Glomerular visceral epithelial cell (primary cell): ENCODE measurements at regions not wholly inside any gene's neighbourhood (a gene's known extent, or its start where the extent isn't known, plus 50 kb on each side); places are given as distances from the start of the nearest gene placed in this dataset.
"Not testable (repeated sequence)": the region's sequence is repeated elsewhere in the genome, so short reads cannot be mapped to it uniquely, and the experiment has no call there.

Experiments used
- DNase-seq: peaks from one replicate; pipeline ENCODE4 v3.0.0-alpha.2; 2016; ENCODE audit errors: extremely low spot score

DNA sequence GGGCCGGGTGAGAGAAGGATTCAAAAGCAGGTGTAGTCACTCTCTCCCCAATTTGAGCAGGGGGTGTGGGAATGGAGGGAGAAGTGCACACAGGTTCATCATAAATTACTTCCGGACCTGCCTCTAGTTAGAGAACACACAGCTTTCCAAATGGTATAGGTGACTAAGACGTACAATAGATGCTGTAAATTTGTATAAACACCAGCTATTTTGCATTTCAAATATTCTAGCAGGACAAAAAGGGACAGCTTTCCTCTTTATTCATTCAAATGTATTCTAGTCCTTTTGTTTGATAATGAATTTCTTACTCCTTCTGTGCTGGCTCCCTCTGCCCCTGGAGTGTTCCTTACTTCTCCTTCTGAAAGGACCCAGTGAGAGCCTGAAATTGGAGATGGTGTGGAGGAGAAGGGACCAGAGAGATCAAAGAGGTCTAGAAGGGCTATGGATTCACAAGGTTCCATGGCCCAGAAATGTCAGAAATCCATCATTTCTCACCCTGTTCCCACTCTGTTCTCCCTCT lies 53.2 kb upstream of the SH3BP4 start:
- DNase-seq: no peak

GRCh38 chr2:234888442-234888841 lies 63.4 kb upstream of the SH3BP4 start:
- DNase-seq: not testable (repeated sequence)

- no peak for DNase-seq
Measured at GRCh38 chr2:234887195-234887594, 64.6 kb upstream of the SH3BP4 start.

DNA sequence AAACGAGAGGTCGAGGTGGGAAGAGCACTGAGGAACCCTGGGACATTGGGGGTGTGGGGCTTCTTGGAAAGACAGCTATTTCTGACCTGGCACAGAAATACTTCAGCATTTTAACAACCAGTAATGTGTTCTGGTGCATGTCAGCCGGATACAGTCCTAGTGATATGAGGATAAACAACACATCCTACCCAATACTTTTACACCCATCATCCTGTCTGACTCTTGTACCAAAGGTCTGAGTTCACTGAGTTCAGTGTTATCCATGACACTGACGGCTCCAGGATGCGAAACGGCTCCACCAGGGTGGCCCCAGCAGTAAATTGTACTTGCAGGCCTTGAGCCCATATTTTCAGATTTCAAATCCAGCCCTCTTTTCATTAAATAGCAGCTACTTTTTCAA lies 65.9 kb upstream of the SH3BP4 start:
- no peak for DNase-seq

- no peak for DNase-seq
Measured at GRCh38 chr2:234885118-234885517, 66.7 kb upstream of the SH3BP4 start.

DNA sequence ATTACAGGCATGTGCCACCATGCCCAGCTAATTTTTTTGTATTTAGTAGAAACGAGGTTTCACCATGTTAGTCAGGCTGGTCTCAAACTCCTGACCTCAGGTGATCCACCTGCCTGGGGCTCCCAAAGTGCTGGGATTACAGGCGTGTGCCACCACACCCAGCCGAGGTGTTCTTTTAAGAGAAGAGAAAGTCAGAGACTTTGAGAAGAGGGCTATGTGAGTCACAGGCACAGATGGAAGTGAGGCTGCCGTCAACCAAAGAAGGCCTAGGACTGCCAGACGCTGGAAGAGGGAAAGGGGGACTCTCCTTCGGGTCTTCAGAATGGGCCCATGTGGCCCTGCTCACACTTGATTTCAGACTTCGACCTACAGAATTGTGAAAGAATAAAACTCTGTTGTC lies 67.2 kb upstream of the SH3BP4 start:
- no peak for DNase-seq

DNA sequence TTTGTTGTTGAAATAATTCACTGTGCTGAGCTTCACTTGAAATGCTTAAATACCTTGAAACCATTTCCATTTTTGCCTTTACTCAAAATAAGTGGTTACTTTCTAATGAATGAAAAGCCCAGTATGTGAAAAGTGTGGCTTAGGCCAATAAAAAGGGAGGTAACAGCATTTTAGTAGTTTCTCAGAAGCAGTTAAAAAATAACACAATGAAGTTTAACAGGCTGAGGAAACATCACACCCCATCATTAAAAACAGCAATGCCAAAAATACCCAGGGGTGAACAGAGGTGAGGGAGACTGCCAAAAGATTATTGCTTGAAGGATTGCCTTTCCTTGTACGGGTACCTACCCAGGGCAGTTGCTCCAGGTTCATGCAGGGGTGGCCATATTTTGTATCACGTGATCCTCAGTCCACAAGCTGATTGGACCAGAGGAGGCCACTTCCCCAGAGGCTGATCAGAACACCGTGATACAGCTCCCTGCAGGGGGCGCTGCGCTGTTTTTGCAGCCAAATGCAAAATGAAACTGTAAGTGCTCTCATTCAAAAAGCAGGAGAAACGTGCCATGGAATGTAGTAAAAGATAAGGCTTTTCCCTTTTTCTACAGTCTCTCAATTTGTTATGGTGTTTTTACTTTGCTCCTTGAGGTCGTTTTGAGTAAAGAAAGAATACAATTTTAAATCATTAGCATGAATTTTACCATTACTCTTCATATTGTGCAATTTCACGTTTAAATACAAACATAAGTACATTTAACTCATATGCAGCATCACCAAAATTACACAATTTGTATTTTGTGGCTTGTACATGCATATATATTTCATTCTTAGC lies 70.2 kb upstream of the SH3BP4 start:
- DNase-seq: peak; percentile 91

- DNase-seq: peak; percentile 94
Measured at GRCh38 chr2:234880551-234881211, 71.1 kb upstream of the SH3BP4 start.

GRCh38 chr2:234879671-234880455 lies 72.0 kb upstream of the SH3BP4 start:
- DNase-seq: peak; percentile 81

DNA sequence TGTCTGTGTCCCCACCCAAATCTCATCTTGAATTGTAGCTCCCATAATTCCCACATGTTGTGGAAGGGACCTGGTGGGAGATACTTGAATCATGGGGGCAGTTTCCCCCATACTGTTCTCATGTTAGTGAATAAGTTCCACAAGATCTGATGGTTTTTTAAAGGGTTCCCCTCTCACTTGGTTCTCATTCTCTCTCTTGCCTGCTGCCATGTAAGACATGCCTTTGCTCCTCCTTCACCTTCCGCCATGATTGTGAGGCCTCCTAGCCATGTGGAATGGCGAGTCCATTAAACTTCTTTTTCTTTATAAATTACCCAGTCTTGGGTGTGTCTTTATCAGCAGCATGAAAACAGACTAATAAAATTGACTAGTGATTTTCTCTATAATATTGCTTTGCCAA lies 75.2 kb upstream of the SH3BP4 start:
- DNase-seq: not testable (repeated sequence)

GRCh38 chr2:234874347-234875046 lies 77.3 kb upstream of the SH3BP4 start:
- no peak for DNase-seq

- no peak for DNase-seq
Measured at GRCh38 chr2:234873828-234874173, 78.0 kb upstream of the SH3BP4 start.

DNA sequence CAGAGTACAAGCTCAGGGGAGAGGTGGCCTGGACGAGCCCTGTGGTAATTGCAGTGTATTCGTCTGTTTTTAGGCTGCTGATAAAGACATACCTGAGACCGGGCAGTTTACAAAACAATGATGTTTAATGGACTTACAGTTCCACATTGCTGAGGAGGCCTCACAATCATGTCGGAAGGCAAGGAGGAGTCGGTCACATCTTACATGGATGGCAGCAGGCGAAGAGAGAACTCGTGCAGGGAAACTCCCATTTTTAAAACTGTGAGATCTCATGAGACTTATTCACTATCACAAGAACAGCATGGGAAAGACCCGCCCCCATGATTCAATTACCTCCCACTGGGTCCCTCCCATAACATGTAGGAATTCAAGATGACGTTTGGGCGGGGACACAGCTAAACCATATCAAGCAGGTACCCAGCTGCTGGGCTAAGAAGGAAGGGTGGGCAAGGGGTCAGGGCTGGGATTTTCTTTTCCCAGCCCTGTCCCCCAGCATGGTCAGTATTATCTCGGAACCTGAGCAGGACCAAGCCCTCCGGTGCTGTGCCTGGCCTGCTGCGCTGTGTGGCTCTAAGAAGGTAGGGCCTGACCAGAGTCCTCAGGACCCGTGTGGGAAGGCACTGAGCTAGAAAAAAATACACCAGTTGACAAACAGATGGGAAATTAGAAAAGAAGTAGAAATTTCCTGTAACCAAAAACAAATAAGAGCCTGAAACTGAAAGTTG lies 78.6 kb upstream of the SH3BP4 start:
- no peak for DNase-seq

DNA sequence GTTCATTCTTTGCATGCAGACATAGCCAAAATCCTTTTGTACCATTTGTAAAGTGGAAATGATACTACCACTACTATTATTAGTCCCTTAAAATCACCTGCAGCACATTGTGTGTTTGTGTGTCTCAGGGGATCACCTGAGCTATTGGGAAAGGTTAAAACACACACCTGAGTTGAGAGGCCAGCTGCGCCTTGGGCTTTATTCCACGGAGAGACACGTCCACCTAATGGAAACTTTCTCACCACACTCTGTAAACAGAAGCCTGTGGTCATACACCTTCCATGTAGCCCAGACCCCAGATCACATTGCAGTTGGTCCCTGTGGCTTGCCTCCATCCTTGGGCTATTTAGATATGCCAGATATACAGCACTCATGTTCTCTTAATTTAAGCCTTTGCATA lies 81.8 kb upstream of the SH3BP4 start:
- DNase-seq: no peak

- DNase-seq: no peak
Measured at GRCh38 chr2:234869164-234869563, 82.7 kb upstream of the SH3BP4 start.

DNA sequence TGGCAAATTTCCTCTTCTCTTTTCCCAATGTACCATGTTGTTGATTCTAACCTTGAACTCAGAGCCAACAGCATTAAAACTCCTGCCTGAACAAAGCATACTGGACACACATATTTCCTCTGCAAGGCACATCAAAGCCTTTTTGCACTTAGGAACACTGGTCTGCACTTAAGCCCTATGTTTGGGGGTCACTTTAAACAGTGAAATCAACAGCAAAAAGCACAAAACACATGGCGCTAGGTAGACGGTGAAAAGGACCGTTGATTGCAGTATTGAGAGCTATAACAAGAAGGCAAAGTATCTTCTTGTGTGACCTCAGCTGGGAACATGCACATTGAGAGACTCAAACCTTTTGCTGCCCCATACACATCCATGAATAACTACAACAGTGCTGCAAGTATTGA lies 83.9 kb upstream of the SH3BP4 start:
- no peak for DNase-seq

- no peak for DNase-seq
Measured at GRCh38 chr2:234865586-234865985, 86.2 kb upstream of the SH3BP4 start.

DNA sequence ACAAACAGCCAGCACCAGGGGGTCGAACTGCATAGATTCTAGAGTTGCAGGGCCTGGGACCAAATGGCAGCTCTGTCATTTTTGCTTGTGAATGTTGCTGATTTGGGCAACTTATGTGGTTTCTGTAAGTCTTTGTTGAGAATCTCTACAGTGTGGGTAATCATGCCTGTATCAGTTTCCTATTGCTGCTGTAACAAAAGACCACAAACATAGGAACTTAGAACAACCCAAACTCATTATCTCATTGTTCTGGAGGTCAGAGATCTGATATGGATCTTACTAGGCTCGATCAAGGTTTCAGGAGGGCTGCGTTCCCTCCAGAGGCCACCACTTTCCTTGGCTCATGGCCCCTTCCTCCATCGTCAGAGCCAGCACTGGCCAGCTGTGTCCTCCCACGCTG lies 86.8 kb upstream of the SH3BP4 start:
- no peak for DNase-seq

- DNase-seq: no peak
Measured at GRCh38 chr2:234864506-234864905, 87.3 kb upstream of the SH3BP4 start.

- peak; percentile 43 for DNase-seq
Measured at GRCh38 chr2:234863043-234863934, 88.5 kb upstream of the SH3BP4 start.
